Chondrocyte (in vitro differentiated cells): ENCODE measurements at regions not wholly inside any gene's neighbourhood (a gene's known extent, or its start where the extent isn't known, plus 50 kb on each side); places are given as distances from the start of the nearest gene placed in this dataset.

Source experiments
- DNase-seq: peaks from one replicate; pipeline ENCODE4 v3.0.0; 2021; ENCODE audit warnings: mixed read lengths, low spot score
- H3K27ac Mint-ChIP-seq: one replicate; pipeline ENCODE4 v1.8.0; 2021; ENCODE audit warnings: mild to moderate bottlenecking, moderate library complexity, mixed read lengths; ENCODE audit not compliant: unreplicated experiment
- H3K27me3 Mint-ChIP-seq: 2 replicates; pipeline ENCODE4 v1.8.0; 2021; ENCODE audit warnings: low read depth, mixed read lengths
- H3K36me3 Mint-ChIP-seq: 2 replicates; pipeline ENCODE4 v1.8.0; 2021; ENCODE audit warnings: low read depth, mixed read lengths
- H3K4me1 Mint-ChIP-seq: 2 replicates; pipeline ENCODE4 v1.8.0; 2021; ENCODE audit warnings: low read depth, mild to moderate bottlenecking, mixed read lengths
- H3K4me3 Mint-ChIP-seq: one replicate; pipeline ENCODE4 v1.8.0; 2021; ENCODE audit warnings: mild to moderate bottlenecking, moderate library complexity, mixed read lengths; ENCODE audit not compliant: unreplicated experiment
- H3K9me3 Mint-ChIP-seq: 2 replicates; pipeline ENCODE4 v1.8.0; 2021; ENCODE audit warnings: low read depth, mixed read lengths
- CTCF ChIP-seq: fragments of 200-600 bp; sonication (generic); IDR thresholded peaks from 2 replicates; pipeline ENCODE4 v1.5.0; 2021; ENCODE audit warnings: antibody characterized with exemption, mild to moderate bottlenecking, moderate library complexity

- no peak for DNase-seq
- no peak overlapping the region for H3K4me3 Mint-ChIP-seq
- no peak overlapping the region for H3K27ac Mint-ChIP-seq
- H3K4me1 Mint-ChIP-seq, result no peaks in the 10 kb centered on the region
- no peaks in the 10 kb centered on the region for H3K9me3 Mint-ChIP-seq
- H3K27me3 Mint-ChIP-seq, result peaks cover 4% of the 10 kb centered on the region
- TF ChIP-seq CTCF, result no peak
- no peaks in the 10 kb centered on the region for H3K36me3 Mint-ChIP-seq
Observed at GRCh38 chr19:30911491-30911890, 437.7 kb downstream of the TSHZ3 start.

- Mint-ChIP-seq H3K27me3 (peaks cover 4% of the 10 kb centered on the region), H3K9me3 (no peaks in the 10 kb centered on the region), H3K36me3 (no peaks in the 10 kb centered on the region), H3K27ac (no peak overlapping the region), H3K4me3 (no peak overlapping the region), H3K4me1 (no peaks in the 10 kb centered on the region)
- DNase-seq, result no peak
- TF ChIP-seq CTCF, result no peak
Observed at GRCh38 chr19:30910485-30911240, 438.6 kb downstream of the TSHZ3 start.

GRCh38 chr19:30909216-30909615, 440.0 kb downstream of the TSHZ3 start:
- Mint-ChIP-seq H3K27me3 (no peaks in the 10 kb centered on the region), H3K27ac (no peak overlapping the region), H3K4me1 (no peaks in the 10 kb centered on the region), H3K36me3 (no peaks in the 10 kb centered on the region), H3K9me3 (no peaks in the 10 kb centered on the region), H3K4me3 (no peak overlapping the region)
- TF ChIP-seq CTCF, result no peak
- DNase-seq, result no peak

- no peaks in the 10 kb centered on the region for H3K36me3 Mint-ChIP-seq
- H3K9me3 Mint-ChIP-seq, result no peaks in the 10 kb centered on the region
- H3K4me1 Mint-ChIP-seq, result no peaks in the 10 kb centered on the region
- H3K4me3 Mint-ChIP-seq, result no peak overlapping the region
- DNase-seq, result no peak
- no peak for TF ChIP-seq CTCF
- no peaks in the 10 kb centered on the region for H3K27me3 Mint-ChIP-seq
- no peak overlapping the region for H3K27ac Mint-ChIP-seq
Observed at GRCh38 chr19:30908262-30908771, 440.9 kb downstream of the TSHZ3 start.

- no peak overlapping the region for H3K27ac Mint-ChIP-seq
- H3K36me3 Mint-ChIP-seq, result no peaks in the 10 kb centered on the region
- H3K27me3 Mint-ChIP-seq, result no peaks in the 10 kb centered on the region
- no peaks in the 10 kb centered on the region for H3K4me1 Mint-ChIP-seq
- H3K4me3 Mint-ChIP-seq, result no peak overlapping the region
- no peak for TF ChIP-seq CTCF
- no peaks in the 10 kb centered on the region for H3K9me3 Mint-ChIP-seq
- no peak for DNase-seq
Observed at GRCh38 chr19:30906871-30907270, 442.4 kb downstream of the TSHZ3 start.
